ENCODE measurements at regions not wholly inside any gene's neighbourhood (a gene's known extent, or its start where the extent isn't known, plus 50 kb on each side); places are given as distances from the start of the nearest gene placed in this dataset.

- intact Hi-C loops (cut with micrococcal nuclease) (no loop called here), in situ Hi-C loops (cut with MboI; ENCODE audit: low sequenced_read_pairs) (loop anchor here (5.0 kb wide), 1 partner anchor 35 kb away; no protein-coding TSS in a partner anchor), dilution Hi-C loops (cut with HindIII; ENCODE audit: low sequenced_read_pairs, unreplicated experiment) (no loop called here)
- no CpG with 5 or more reads among the region's 1 CpG for WGBS, 2 experiments (ENCODE audit: extremely low coverage in 2 of 2, insufficient read length in 1 of 2)
- Histone ChIP-seq H3K27me3 (ENCODE audit: control insufficient read depth, insufficient read depth, low read length) (no peaks in the 10 kb centered on the region), H3K4me1 (ENCODE audit: control insufficient read depth, insufficient read depth, low read length) (peaks cover 8% of the 10 kb centered on the region; the same call in 1 of the 2 replicates), H3K9me3 (ENCODE audit: control insufficient read depth, insufficient read depth, low read length) (no peaks in the 10 kb centered on the region; the same call in 1 of the 2 replicates), H2BK5ac (ENCODE audit: low read depth, low read length, poor library complexity, severe bottlenecking) (no peak overlapping the region), H2BK20ac (ENCODE audit: low read depth, low read length) (no peak overlapping the region), H3K9me1 (ENCODE audit: insufficient read depth, low read length) (0 out of 2 replicates have a peak, but pooled peaks cover 3% of the 10 kb centered on the region), H3K79me1 (ENCODE audit: low read depth in 1 of 2, low read length in 2 of 2) (no peaks in the 10 kb centered on the region), H2AK5ac (ENCODE audit: low read depth, low read length) (no peak overlapping the region), H4K20me1 (ENCODE audit: insufficient read depth, low read length) (no peaks in the 10 kb centered on the region), H2BK120ac (ENCODE audit: low read depth, low read length) (no peak overlapping the region; the same call in 1 of the 2 replicates), H4K91ac (ENCODE audit: insufficient read depth, low read depth, low read length) (no peak overlapping the region), H3K18ac (ENCODE audit: low read depth, low read length) (no peak overlapping the region), H2BK15ac (ENCODE audit: low read depth, low read length) (0 out of 3 replicates have a peak overlapping the region, but pooled peaks have one; percentile 15), H3K4ac (ENCODE audit: low read depth, low read length) (peak overlapping the region; percentile 3; the same call in 1 of the 2 replicates), H3K4me3 (ENCODE audit: insufficient read depth, low read depth, low read length) (no peak overlapping the region), H3K9ac (ENCODE audit: low read depth, low read length) (no peak overlapping the region), H3K4me2 (ENCODE audit: low read depth, low read length) (no peak overlapping the region), H3K23ac (ENCODE audit: low read depth, low read length) (no peak overlapping the region), H2AK9ac (replicated peaks; ENCODE audit: low read depth, low read length, poor library complexity) (no peak overlapping the region), H4K5ac (ENCODE audit: low read depth, low read length) (no peak overlapping the region), H3K36me3 (ENCODE audit: control insufficient read depth, insufficient read depth, low read length) (no peaks in the 10 kb centered on the region), H4K8ac (ENCODE audit: low read depth in 2 of 2, low read length in 2 of 2) (no peak overlapping the region), H3K14ac (replicated peaks; ENCODE audit: low read depth, low read length) (no peak overlapping the region), H3K27ac (ENCODE audit: insufficient read depth, low read length) (no peak overlapping the region), H2AFZ (replicated peaks; ENCODE audit: low read length, poor library complexity) (no peak overlapping the region), H3K56ac (ENCODE audit: extremely low read depth, insufficient read depth, low read length) (no peak overlapping the region)
- ChIA-PET POLR2A (ENCODE audit: unreplicated experiment) (no interaction called here), CTCF (no interaction called here)
- no TSS peak for BruUV-seq (replicated peaks)
- TF ChIP-seq NFE2L2 (IDR thresholded peaks at IDR 0.05; ENCODE audit: low read depth, low read length) (no peak), ELK1 (IDR thresholded peaks at IDR 0.05; ENCODE audit: borderline replicate concordance, low read depth, low read length) (no peak), USF2 (IDR thresholded peaks at IDR 0.05; ENCODE audit: low read depth, low read length) (no peak), POLR2A (IDR thresholded peaks at IDR 0.05; ENCODE audit: low read depth, low read length) (no peak), MAZ (IDR thresholded peaks at IDR 0.05; ENCODE audit: borderline replicate concordance, low read depth, low read length) (no peak), RFX5 (IDR thresholded peaks at IDR 0.05; ENCODE audit: low read depth, low read length) (no peak), CTCF (conservative IDR thresholded peaks at IDR 0.05; ENCODE audit: low read depth, low read length) (no peak), RAD21 (IDR thresholded peaks at IDR 0.05; ENCODE audit: low read length) (no peak)
- ATAC-seq (ENCODE audit: low read depth) = no peak
- no peak for DNase-seq
These were observed 93.3 kb upstream of the PDE5A start for GRCh38 chr4:119721878-119722277.
